Liver (tissue), 8 donors: ENCODE measurements at regions not wholly inside any gene's neighbourhood (a gene's known extent, or its start where the extent isn't known, plus 50 kb on each side); places are given as distances from the start of the nearest gene placed in this dataset.

ENCODE experiments used
- DNase-seq: peaks from one replicate; pipeline ENCODE4 v3.0.0-alpha.2; 2017; ENCODE audit warnings: low spot score
- H3K27ac ChIP-seq, 2 donors: one replicate each; pipeline ENCODE4 v1.7.0; 2013; ENCODE audit warnings: inconsistent platforms in 2 of 2, low read length in 2 of 2, control low read depth in 1 of 2, low read depth in 1 of 2, mild to moderate bottlenecking in 1 of 2
- H3K27me3 ChIP-seq, 4 donors: one replicate each; pipeline versions ENCODE4 v1.6.1 to v1.7.0; 2013; ENCODE audit warnings: low read length in 3 of 4, inconsistent platforms in 1 of 4, mild to moderate bottlenecking in 1 of 4, moderate library complexity in 1 of 4; ENCODE audit not compliant: control insufficient read depth in 4 of 4, insufficient read depth in 4 of 4
- H3K36me3 ChIP-seq, 4 donors: one replicate each; pipeline versions ENCODE4 v1.6.1 to v1.7.0; 2013; ENCODE audit warnings: low read length in 3 of 4, mild to moderate bottlenecking in 3 of 4, low read depth in 1 of 4, moderate library complexity in 1 of 4; ENCODE audit not compliant: control insufficient read depth in 4 of 4, insufficient read depth in 3 of 4
- H3K4me1 ChIP-seq, 4 donors: one replicate each; pipeline versions ENCODE4 v1.6.1 to v1.7.0; 2013; ENCODE audit warnings: low read length in 3 of 4, mild to moderate bottlenecking in 3 of 4, moderate library complexity in 1 of 4; ENCODE audit not compliant: control insufficient read depth in 4 of 4, insufficient read depth in 4 of 4
- H3K4me3 ChIP-seq, 3 donors: one replicate each; pipeline versions ENCODE4 v1.6.1 to v1.7.0; 2013; ENCODE audit warnings: low read length in 3 of 3, control low read depth in 1 of 3, low read depth in 1 of 3, mild to moderate bottlenecking in 1 of 3
- H3K9ac ChIP-seq, 2 donors: one replicate each; pipeline ENCODE4 v1.7.0; 2013; ENCODE audit warnings: low read length in 2 of 2, mild to moderate bottlenecking in 2 of 2, moderate library complexity in 2 of 2, control low read depth in 1 of 2, low read depth in 1 of 2
- H3K9me3 ChIP-seq, 4 donors: one replicate each; pipeline versions ENCODE4 v1.6.1 to v1.7.0; 2013; ENCODE audit warnings: low read length in 3 of 4; ENCODE audit not compliant: control insufficient read depth in 4 of 4
- EGR1 ChIP-seq, 2 donors: IDR thresholded peaks; 2 replicates each; pipeline ENCODE4 v1.6.1; 2016 to 2018; ENCODE audit warnings: antibody characterized with exemption in 2 of 2, low read depth in 2 of 2
- FOXA1 ChIP-seq: IDR thresholded peaks from 2 replicates; pipeline ENCODE4 v1.6.1; 2016; ENCODE audit warnings: antibody characterized with exemption
- FOXA2 ChIP-seq: IDR thresholded peaks from 2 replicates; pipeline ENCODE4 v1.6.1; 2016; ENCODE audit warnings: antibody characterized with exemption
- GABPA ChIP-seq, 2 donors: IDR thresholded peaks in 1 of 2; conservative IDR thresholded peaks in 1 of 2; 2 replicates each; pipeline ENCODE4 v1.6.1; 2016; ENCODE audit warnings: antibody characterized with exemption in 2 of 2, mild to moderate bottlenecking in 1 of 2, moderate library complexity in 1 of 2
- HNF4A ChIP-seq, 2 donors: conservative IDR thresholded peaks; 2 replicates each; pipeline ENCODE4 v1.6.1; 2016; ENCODE audit warnings: antibody characterized with exemption in 2 of 2, mild to moderate bottlenecking in 2 of 2
- HNF4G ChIP-seq: IDR thresholded peaks from 2 replicates; pipeline ENCODE4 v1.6.1; 2016; ENCODE audit warnings: antibody characterized with exemption
- JUND ChIP-seq, 2 donors: IDR thresholded peaks; 2 replicates each; pipeline ENCODE4 v1.6.1; 2016; ENCODE audit warnings: antibody characterized with exemption in 2 of 2
- NR2F2 ChIP-seq: IDR thresholded peaks from 2 replicates; pipeline ENCODE4 v1.6.1; 2016; ENCODE audit warnings: antibody characterized with exemption
- RAD21 ChIP-seq, 2 donors: IDR thresholded peaks; 2 replicates each; pipeline ENCODE4 v1.6.1; 2016; ENCODE audit warnings: antibody characterized with exemption in 2 of 2, mild to moderate bottlenecking in 2 of 2
- RXRA ChIP-seq, 2 donors: IDR thresholded peaks; 2 replicates each; pipeline ENCODE4 v1.6.1; 2017 to 2018; ENCODE audit warnings: antibody characterized with exemption in 2 of 2, mild to moderate bottlenecking in 1 of 2
- SP1 ChIP-seq: IDR thresholded peaks from 2 replicates; pipeline ENCODE4 v1.6.1; 2018; ENCODE audit warnings: antibody characterized with exemption, mild to moderate bottlenecking
- TAF1 ChIP-seq: conservative IDR thresholded peaks from 2 replicates; pipeline ENCODE4 v1.6.1; 2016; ENCODE audit warnings: antibody characterized with exemption, mild to moderate bottlenecking
- YY1 ChIP-seq: IDR thresholded peaks from 2 replicates; pipeline ENCODE4 v1.6.1; 2016; ENCODE audit warnings: antibody characterized with exemption, mild to moderate bottlenecking
- WGBS: extraction: QIAGEN DNeasy Blood & Tissue Kit; methylation state at CpG from one replicate; pipeline ENCODE4 v1.1.7; 2013; 5-methylcytosine and 5-hydroxymethylcytosine counted together
- TF ChIP-seq, protein P1 (sequence below): fragments of 150-350 bp; IDR thresholded peaks from 2 replicates; pipeline ENCODE4 v1.5.1; 2017; ENCODE audit warnings: improper control_type of control experiment, low read depth, low read length; ENCODE audit not compliant: missing input control
- TF ChIP-seq, protein P2 (sequence below): IDR thresholded peaks from 2 replicates; pipeline ENCODE4 v1.6.1; 2016; ENCODE audit warnings: antibody characterized with exemption
- TF ChIP-seq, protein P3 (sequence below): IDR thresholded peaks from 2 replicates; pipeline ENCODE4 v1.6.1; 2016; ENCODE audit warnings: antibody characterized with exemption, mild to moderate bottlenecking
- TF ChIP-seq, protein P4 (sequence below): IDR thresholded peaks from 2 replicates; pipeline ENCODE4 v1.6.1; 2016; ENCODE audit warnings: antibody characterized with exemption
- TF ChIP-seq, protein P5 (sequence below): IDR thresholded peaks from 2 replicates; pipeline ENCODE4 v1.6.1; 2016; ENCODE audit warnings: antibody characterized with exemption
- donor health status: healthy.
- donor health status: healthy.
- donor health status: healthy.
- donor health status: healthy.
- donor health status: healthy.

DNA sequence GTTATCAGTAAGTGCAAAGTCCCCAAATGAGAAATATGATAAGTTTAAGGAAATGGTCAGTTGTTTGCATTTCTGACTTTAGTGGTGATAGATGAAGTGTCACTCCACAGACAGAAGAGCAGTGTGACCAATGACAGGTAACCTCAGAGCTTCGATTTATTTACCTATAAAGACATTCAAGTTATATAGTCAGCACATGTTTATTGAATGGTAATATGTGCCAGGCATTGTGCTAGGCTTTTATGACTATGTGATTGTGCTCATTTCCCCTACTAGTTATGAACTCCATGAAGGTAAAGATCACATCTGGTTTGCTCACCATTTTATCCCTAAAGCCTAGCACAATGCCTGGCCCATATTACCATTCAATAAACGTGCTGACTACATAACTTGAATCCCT, 222.4 kb downstream of the HHIPL2 start:
- no peaks in the 10 kb centered on the region for H3K27me3 ChIP-seq
- DNase-seq: no peak
- WGBS: 69% methylated on average over 2 of the region's 2 CpGs
- no peak overlapping the region for H3K27ac ChIP-seq
- H3K4me3 ChIP-seq: no peak overlapping the region
- no peaks in the 10 kb centered on the region for H3K4me1 ChIP-seq
- TF ChIP-seq, protein P1, sequence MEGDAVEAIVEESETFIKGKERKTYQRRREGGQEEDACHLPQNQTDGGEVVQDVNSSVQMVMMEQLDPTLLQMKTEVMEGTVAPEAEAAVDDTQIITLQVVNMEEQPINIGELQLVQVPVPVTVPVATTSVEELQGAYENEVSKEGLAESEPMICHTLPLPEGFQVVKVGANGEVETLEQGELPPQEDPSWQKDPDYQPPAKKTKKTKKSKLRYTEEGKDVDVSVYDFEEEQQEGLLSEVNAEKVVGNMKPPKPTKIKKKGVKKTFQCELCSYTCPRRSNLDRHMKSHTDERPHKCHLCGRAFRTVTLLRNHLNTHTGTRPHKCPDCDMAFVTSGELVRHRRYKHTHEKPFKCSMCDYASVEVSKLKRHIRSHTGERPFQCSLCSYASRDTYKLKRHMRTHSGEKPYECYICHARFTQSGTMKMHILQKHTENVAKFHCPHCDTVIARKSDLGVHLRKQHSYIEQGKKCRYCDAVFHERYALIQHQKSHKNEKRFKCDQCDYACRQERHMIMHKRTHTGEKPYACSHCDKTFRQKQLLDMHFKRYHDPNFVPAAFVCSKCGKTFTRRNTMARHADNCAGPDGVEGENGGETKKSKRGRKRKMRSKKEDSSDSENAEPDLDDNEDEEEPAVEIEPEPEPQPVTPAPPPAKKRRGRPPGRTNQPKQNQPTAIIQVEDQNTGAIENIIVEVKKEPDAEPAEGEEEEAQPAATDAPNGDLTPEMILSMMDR: no peak
- TF ChIP-seq, protein P2, sequence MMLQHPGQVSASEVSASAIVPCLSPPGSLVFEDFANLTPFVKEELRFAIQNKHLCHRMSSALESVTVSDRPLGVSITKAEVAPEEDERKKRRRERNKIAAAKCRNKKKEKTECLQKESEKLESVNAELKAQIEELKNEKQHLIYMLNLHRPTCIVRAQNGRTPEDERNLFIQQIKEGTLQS: no peak
- TF ChIP-seq RXRA (IDR thresholded peaks at IDR 0.05) (no peak), GABPA (IDR thresholded peaks at IDR 0.05 in 1 of 2, conservative IDR thresholded peaks at IDR 0.05 in 1 of 2) (no peak), SP1 (no peak), YY1 (no peak), EGR1 (IDR thresholded peaks at IDR 0.05; ENCODE audit: low read depth in 2 of 2) (no peak), FOXA1 (no peak), JUND (IDR thresholded peaks at IDR 0.05) (no peak), NR2F2 (no peak), TAF1 (no peak), FOXA2 (no peak), HNF4A (conservative IDR thresholded peaks at IDR 0.05) (no peak), RAD21 (IDR thresholded peaks at IDR 0.05) (no peak), HNF4G (no peak)
- TF ChIP-seq, protein P3, sequence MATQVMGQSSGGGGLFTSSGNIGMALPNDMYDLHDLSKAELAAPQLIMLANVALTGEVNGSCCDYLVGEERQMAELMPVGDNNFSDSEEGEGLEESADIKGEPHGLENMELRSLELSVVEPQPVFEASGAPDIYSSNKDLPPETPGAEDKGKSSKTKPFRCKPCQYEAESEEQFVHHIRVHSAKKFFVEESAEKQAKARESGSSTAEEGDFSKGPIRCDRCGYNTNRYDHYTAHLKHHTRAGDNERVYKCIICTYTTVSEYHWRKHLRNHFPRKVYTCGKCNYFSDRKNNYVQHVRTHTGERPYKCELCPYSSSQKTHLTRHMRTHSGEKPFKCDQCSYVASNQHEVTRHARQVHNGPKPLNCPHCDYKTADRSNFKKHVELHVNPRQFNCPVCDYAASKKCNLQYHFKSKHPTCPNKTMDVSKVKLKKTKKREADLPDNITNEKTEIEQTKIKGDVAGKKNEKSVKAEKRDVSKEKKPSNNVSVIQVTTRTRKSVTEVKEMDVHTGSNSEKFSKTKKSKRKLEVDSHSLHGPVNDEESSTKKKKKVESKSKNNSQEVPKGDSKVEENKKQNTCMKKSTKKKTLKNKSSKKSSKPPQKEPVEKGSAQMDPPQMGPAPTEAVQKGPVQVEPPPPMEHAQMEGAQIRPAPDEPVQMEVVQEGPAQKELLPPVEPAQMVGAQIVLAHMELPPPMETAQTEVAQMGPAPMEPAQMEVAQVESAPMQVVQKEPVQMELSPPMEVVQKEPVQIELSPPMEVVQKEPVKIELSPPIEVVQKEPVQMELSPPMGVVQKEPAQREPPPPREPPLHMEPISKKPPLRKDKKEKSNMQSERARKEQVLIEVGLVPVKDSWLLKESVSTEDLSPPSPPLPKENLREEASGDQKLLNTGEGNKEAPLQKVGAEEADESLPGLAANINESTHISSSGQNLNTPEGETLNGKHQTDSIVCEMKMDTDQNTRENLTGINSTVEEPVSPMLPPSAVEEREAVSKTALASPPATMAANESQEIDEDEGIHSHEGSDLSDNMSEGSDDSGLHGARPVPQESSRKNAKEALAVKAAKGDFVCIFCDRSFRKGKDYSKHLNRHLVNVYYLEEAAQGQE: no peak
- TF ChIP-seq, protein P4, sequence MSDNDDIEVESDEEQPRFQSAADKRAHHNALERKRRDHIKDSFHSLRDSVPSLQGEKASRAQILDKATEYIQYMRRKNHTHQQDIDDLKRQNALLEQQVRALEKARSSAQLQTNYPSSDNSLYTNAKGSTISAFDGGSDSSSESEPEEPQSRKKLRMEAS: no peak
- TF ChIP-seq, protein P5, sequence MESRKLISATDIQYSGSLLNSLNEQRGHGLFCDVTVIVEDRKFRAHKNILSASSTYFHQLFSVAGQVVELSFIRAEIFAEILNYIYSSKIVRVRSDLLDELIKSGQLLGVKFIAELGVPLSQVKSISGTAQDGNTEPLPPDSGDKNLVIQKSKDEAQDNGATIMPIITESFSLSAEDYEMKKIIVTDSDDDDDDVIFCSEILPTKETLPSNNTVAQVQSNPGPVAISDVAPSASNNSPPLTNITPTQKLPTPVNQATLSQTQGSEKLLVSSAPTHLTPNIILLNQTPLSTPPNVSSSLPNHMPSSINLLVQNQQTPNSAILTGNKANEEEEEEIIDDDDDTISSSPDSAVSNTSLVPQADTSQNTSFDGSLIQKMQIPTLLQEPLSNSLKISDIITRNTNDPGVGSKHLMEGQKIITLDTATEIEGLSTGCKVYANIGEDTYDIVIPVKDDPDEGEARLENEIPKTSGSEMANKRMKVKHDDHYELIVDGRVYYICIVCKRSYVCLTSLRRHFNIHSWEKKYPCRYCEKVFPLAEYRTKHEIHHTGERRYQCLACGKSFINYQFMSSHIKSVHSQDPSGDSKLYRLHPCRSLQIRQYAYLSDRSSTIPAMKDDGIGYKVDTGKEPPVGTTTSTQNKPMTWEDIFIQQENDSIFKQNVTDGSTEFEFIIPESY: no peak
- no peak overlapping the region for H3K9ac ChIP-seq
- no peaks in the 10 kb centered on the region for H3K36me3 ChIP-seq
- no peaks in the 10 kb centered on the region for H3K9me3 ChIP-seq
